ENCODE measurements at regions not wholly inside any gene's neighbourhood (a gene's known extent, or its start where the extent isn't known, plus 50 kb on each side); places are given as distances from the start of the nearest gene placed in this dataset.

- TF ChIP-seq CTCF (conservative IDR thresholded peaks at IDR 0.05): no peak
- no peak for TF ChIP-seq ZFX (IDR thresholded peaks at IDR 0.05)
Measured at GRCh38 chr10:113449006-113449695, 103.7 kb upstream of the HABP2 start.

Data from C4-2B (cell line).